ES-I3 (cell line): ENCODE measurements at regions not wholly inside any gene's neighbourhood (a gene's known extent, or its start where the extent isn't known, plus 50 kb on each side); places are given as distances from the start of the nearest gene placed in this dataset.
"Not testable (repeated sequence)": the region's sequence is repeated elsewhere in the genome, so short reads cannot be mapped to it uniquely, and the experiment has no call there.

ENCODE experiments used
- H3K36me3 ChIP-seq: 2 replicates; pipeline ENCODE4 v1.6.1; 2013; ENCODE audit warnings: mild to moderate bottlenecking, low read length, control low read depth, moderate library complexity; ENCODE audit not compliant: insufficient read depth
- H3K4me1 ChIP-seq: 2 replicates; pipeline ENCODE4 v1.6.1; 2013; ENCODE audit warnings: mild to moderate bottlenecking, control low read depth, low read length; ENCODE audit not compliant: insufficient read depth
- H3K9ac ChIP-seq: 2 replicates; pipeline ENCODE4 v1.6.1; 2013; ENCODE audit warnings: low read depth, mild to moderate bottlenecking, low read length, moderate library complexity
- H3K9me3 ChIP-seq: 2 replicates; pipeline ENCODE4 v1.6.1; 2013; ENCODE audit warnings: mild to moderate bottlenecking, low read length, moderate library complexity; ENCODE audit not compliant: control insufficient read depth, insufficient read depth

- Histone ChIP-seq H3K9me3 (no peaks in the 10 kb centered on the region), H3K9ac (no peak overlapping the region), H3K36me3 (no peaks in the 10 kb centered on the region), H3K4me1 (peaks cover 14% of the 10 kb centered on the region)
Measured at GRCh38 chr10:23914641-23915040, 294.3 kb upstream of the KIAA1217 start.

- Histone ChIP-seq H3K36me3 (no peaks in the 10 kb centered on the region), H3K4me1 (peaks cover 14% of the 10 kb centered on the region), H3K9ac (no peak overlapping the region), H3K9me3 (no peaks in the 10 kb centered on the region)
Measured at GRCh38 chr10:23917251-23917840, 291.6 kb upstream of the KIAA1217 start.

- peaks cover 14% of the 10 kb centered on the region for H3K4me1 ChIP-seq
- H3K9ac ChIP-seq, result no peak overlapping the region
- H3K36me3 ChIP-seq, result no peaks in the 10 kb centered on the region
- H3K9me3 ChIP-seq, result no peaks in the 10 kb centered on the region
Measured at GRCh38 chr10:23918090-23918723, 290.7 kb upstream of the KIAA1217 start.

- Histone ChIP-seq H3K36me3 (no peaks in the 10 kb centered on the region), H3K9ac (no peak overlapping the region), H3K9me3 (no peaks in the 10 kb centered on the region), H3K4me1 (peaks cover 14% of the 10 kb centered on the region)
Measured at GRCh38 chr10:23918839-23919238, 290.1 kb upstream of the KIAA1217 start.

- no peaks in the 10 kb centered on the region for H3K4me1 ChIP-seq
- no peak overlapping the region for H3K9ac ChIP-seq
- no peaks in the 10 kb centered on the region for H3K9me3 ChIP-seq
- H3K36me3 ChIP-seq, result no peaks in the 10 kb centered on the region
Measured at GRCh38 chr10:23927576-23928325, 281.2 kb upstream of the KIAA1217 start.

GRCh38 chr10:23934023-23934422 lies 274.9 kb upstream of the KIAA1217 start:
- not testable (repeated sequence) for H3K9ac ChIP-seq, H3K36me3 ChIP-seq, H3K9me3 ChIP-seq, H3K4me1 ChIP-seq

GRCh38 chr10:23945845-23946244 lies 263.1 kb upstream of the KIAA1217 start:
- Histone ChIP-seq H3K9ac (no peak overlapping the region), H3K36me3 (no peaks in the 10 kb centered on the region), H3K9me3 (no peaks in the 10 kb centered on the region), H3K4me1 (no peaks in the 10 kb centered on the region)

- H3K36me3 ChIP-seq, result no peaks in the 10 kb centered on the region
- no peaks in the 10 kb centered on the region for H3K4me1 ChIP-seq
- peaks cover 6% of the 10 kb centered on the region; the same call in 1 of the 2 replicates for H3K9me3 ChIP-seq
Measured at GRCh38 chr10:23951841-23952240, 257.1 kb upstream of the KIAA1217 start.

GRCh38 chr10:23955456-23956225 lies 253.3 kb upstream of the KIAA1217 start:
- H3K36me3 ChIP-seq, result no peaks in the 10 kb centered on the region
- H3K4me1 ChIP-seq, result no peaks in the 10 kb centered on the region
- H3K9me3 ChIP-seq, result peaks cover 6% of the 10 kb centered on the region; the same call in 1 of the 2 replicates
- H3K9ac ChIP-seq, result no peak overlapping the region

More at GRCh38 chr10:23951841-23952240, 257.1 kb upstream of the KIAA1217 start:
- H3K9ac ChIP-seq, result no peak overlapping the region

GRCh38 chr10:23965123-23965522 lies 243.8 kb upstream of the KIAA1217 start:
- Histone ChIP-seq H3K4me1 (no peaks in the 10 kb centered on the region), H3K9ac (no peak overlapping the region), H3K9me3 (no peaks in the 10 kb centered on the region), H3K36me3 (no peaks in the 10 kb centered on the region)

- H3K9me3 ChIP-seq, result no peaks in the 10 kb centered on the region
- H3K4me1 ChIP-seq, result no peaks in the 10 kb centered on the region
- no peaks in the 10 kb centered on the region for H3K36me3 ChIP-seq
- H3K9ac ChIP-seq, result no peak overlapping the region
Measured at GRCh38 chr10:23965880-23966279, 243.1 kb upstream of the KIAA1217 start.

GRCh38 chr10:23966504-23967051 lies 242.4 kb upstream of the KIAA1217 start:
- Histone ChIP-seq H3K9ac (no peak overlapping the region), H3K4me1 (no peaks in the 10 kb centered on the region), H3K9me3 (no peaks in the 10 kb centered on the region), H3K36me3 (no peaks in the 10 kb centered on the region)

- H3K9ac ChIP-seq, result no peak overlapping the region
- H3K36me3 ChIP-seq, result no peaks in the 10 kb centered on the region
- H3K4me1 ChIP-seq, result no peaks in the 10 kb centered on the region
- H3K9me3 ChIP-seq, result no peaks in the 10 kb centered on the region
Measured at GRCh38 chr10:23968301-23968700, 240.6 kb upstream of the KIAA1217 start.

GRCh38 chr10:23974746-23975272 lies 234.1 kb upstream of the KIAA1217 start:
- Histone ChIP-seq H3K9me3 (no peaks in the 10 kb centered on the region), H3K4me1 (no peaks in the 10 kb centered on the region), H3K9ac (no peak overlapping the region), H3K36me3 (no peaks in the 10 kb centered on the region)
